Hepatocyte (in vitro differentiated cells): ENCODE measurements at regions not wholly inside any gene's neighbourhood (a gene's known extent, or its start where the extent isn't known, plus 50 kb on each side); places are given as distances from the start of the nearest gene placed in this dataset.

Experiments used
- EZH2 ChIP-seq: fragments of 200-600 bp; sonication (generic); IDR thresholded peaks from 2 replicates; pipeline ENCODE4 v1.6.1; 2016; ENCODE audit warnings: antibody characterized with exemption, mild to moderate bottlenecking, borderline replicate concordance
- TF ChIP-seq, protein P1 (sequence below): fragments of 200-600 bp; sonication (generic); IDR thresholded peaks from 2 replicates; pipeline ENCODE4 v1.5.1; 2016; ENCODE audit warnings: antibody characterized with exemption, mild to moderate bottlenecking; ENCODE audit not compliant: poor library complexity

DNA sequence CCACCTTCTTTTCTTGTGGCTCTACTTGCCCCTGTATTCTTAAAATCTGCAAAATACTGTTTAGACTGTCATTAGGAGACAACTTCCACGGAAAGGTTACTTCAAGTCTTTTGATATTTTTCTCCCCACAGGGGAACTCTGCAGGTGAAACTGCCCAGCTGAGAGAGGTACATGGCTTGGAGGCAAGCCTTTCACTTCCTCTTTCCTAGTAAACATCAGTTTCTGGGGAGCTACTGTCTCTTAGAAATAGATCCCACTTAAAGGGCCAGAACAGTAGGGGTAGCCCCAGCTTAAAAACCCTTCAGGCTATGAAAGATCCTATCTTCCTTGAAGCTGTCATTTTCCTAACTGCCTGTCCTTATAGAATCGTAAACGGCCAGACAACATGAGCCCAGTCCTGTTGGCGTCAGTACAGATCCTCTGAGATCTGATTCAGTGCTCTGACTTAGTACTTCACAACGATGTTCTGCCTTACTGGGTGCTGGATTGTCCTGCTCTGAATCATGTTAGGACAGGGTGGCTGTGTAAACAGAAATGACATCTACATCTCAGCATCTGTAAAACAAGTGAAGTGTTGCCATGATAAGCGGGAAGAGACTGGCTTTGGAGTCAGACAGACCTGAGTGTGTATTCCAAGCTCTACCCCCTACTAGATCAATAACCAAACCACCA lies 102.1 kb downstream of the ITIH6 start:
- TF ChIP-seq, protein P1, sequence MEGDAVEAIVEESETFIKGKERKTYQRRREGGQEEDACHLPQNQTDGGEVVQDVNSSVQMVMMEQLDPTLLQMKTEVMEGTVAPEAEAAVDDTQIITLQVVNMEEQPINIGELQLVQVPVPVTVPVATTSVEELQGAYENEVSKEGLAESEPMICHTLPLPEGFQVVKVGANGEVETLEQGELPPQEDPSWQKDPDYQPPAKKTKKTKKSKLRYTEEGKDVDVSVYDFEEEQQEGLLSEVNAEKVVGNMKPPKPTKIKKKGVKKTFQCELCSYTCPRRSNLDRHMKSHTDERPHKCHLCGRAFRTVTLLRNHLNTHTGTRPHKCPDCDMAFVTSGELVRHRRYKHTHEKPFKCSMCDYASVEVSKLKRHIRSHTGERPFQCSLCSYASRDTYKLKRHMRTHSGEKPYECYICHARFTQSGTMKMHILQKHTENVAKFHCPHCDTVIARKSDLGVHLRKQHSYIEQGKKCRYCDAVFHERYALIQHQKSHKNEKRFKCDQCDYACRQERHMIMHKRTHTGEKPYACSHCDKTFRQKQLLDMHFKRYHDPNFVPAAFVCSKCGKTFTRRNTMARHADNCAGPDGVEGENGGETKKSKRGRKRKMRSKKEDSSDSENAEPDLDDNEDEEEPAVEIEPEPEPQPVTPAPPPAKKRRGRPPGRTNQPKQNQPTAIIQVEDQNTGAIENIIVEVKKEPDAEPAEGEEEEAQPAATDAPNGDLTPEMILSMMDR: no peak
- TF ChIP-seq EZH2: no peak
